ENCODE measurements at regions not wholly inside any gene's neighbourhood (a gene's known extent, or its start where the extent isn't known, plus 50 kb on each side); places are given as distances from the start of the nearest gene placed in this dataset.

DNA sequence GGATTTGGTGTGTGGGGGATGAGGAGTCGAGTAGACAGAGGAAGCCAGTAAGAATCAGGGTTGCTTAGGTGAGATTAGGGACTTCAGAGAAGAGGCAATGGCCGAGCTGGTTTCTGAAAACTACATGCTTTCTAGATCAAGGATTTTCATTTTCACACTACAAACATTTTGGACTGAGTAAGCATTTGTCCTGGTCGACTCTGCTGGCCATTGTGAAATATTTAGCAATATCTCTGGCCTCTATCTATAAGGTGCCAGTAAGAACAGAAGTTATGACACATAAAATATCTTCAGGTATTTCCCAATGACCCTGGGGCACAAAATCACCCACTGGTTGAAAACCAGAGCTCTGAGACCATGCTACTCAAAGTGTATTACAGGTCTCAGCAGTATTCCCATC, 1275.1 kb upstream of the CDH8 start:
- TF ChIP-seq, protein P1, sequence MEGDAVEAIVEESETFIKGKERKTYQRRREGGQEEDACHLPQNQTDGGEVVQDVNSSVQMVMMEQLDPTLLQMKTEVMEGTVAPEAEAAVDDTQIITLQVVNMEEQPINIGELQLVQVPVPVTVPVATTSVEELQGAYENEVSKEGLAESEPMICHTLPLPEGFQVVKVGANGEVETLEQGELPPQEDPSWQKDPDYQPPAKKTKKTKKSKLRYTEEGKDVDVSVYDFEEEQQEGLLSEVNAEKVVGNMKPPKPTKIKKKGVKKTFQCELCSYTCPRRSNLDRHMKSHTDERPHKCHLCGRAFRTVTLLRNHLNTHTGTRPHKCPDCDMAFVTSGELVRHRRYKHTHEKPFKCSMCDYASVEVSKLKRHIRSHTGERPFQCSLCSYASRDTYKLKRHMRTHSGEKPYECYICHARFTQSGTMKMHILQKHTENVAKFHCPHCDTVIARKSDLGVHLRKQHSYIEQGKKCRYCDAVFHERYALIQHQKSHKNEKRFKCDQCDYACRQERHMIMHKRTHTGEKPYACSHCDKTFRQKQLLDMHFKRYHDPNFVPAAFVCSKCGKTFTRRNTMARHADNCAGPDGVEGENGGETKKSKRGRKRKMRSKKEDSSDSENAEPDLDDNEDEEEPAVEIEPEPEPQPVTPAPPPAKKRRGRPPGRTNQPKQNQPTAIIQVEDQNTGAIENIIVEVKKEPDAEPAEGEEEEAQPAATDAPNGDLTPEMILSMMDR (IDR thresholded peaks at IDR 0.05 in 2 of 3, conservative IDR thresholded peaks at IDR 0.05 in 1 of 3; ENCODE audit: control insufficient read depth in 2 of 3, extremely low read depth in 1 of 3, insufficient read depth in 1 of 3, low read depth in 3 of 3, low read length in 3 of 3): no peak
- no peak for TF ChIP-seq POLR2A (IDR thresholded peaks at IDR 0.05; ENCODE audit: low read depth, low read length)
- TF ChIP-seq, protein P2, sequence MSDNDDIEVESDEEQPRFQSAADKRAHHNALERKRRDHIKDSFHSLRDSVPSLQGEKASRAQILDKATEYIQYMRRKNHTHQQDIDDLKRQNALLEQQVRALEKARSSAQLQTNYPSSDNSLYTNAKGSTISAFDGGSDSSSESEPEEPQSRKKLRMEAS (IDR thresholded peaks at IDR 0.05; ENCODE audit: low read depth, low read length): no peak
- no peak for TF ChIP-seq RCOR1 (conservative IDR thresholded peaks at IDR 0.05; ENCODE audit: low read depth, low read length)
- TF ChIP-seq CEBPB (IDR thresholded peaks at IDR 0.05; ENCODE audit: borderline replicate concordance in 1 of 2, low read depth in 2 of 2, low read length in 2 of 2): no peak
- TF ChIP-seq ZBED1 (IDR thresholded peaks at IDR 0.05; ENCODE audit: borderline replicate concordance): no peak
- no peak for TF ChIP-seq JUND (IDR thresholded peaks at IDR 0.05; ENCODE audit: low read depth, low read length)
